GM23248 (cell line): ENCODE measurements at regions not wholly inside any gene's neighbourhood (a gene's known extent, or its start where the extent isn't known, plus 50 kb on each side); places are given as distances from the start of the nearest gene placed in this dataset.

Experiments
- DNase-seq: peaks from one replicate; pipeline ENCODE4 v3.0.0-alpha.2; 2015
- H2AFZ ChIP-seq: fragments of 200-600 bp; sonication (generic); 2 replicates; pipeline ENCODE4 v1.6.1; 2016; ENCODE audit warnings: antibody characterized with exemption
- H3F3A ChIP-seq: fragments of 200-600 bp; sonication (generic); 2 replicates; pipeline ENCODE4 v1.6.1; 2016; ENCODE audit warnings: mild to moderate bottlenecking, antibody characterized with exemption, mixed run types; ENCODE audit not compliant: insufficient read depth
- H3K27ac ChIP-seq: fragments of 200-600 bp; sonication (generic); 2 replicates; pipeline ENCODE4 v1.5.1; 2016; ENCODE audit warnings: mild to moderate bottlenecking
- H3K27me3 ChIP-seq: fragments of 200-600 bp; sonication (generic); replicated peaks from 2 replicates; pipeline ENCODE4 v1.6.1; 2016; ENCODE audit warnings: mild to moderate bottlenecking; ENCODE audit not compliant: insufficient read depth
- H3K36me3 ChIP-seq: fragments of 200-600 bp; sonication (generic); 2 replicates; pipeline ENCODE4 v1.6.1; 2016; ENCODE audit warnings: low read depth, mild to moderate bottlenecking
- H3K4me1 ChIP-seq: fragments of 200-600 bp; sonication (generic); 2 replicates; pipeline ENCODE4 v1.6.1; 2016; ENCODE audit warnings: mild to moderate bottlenecking; ENCODE audit not compliant: insufficient read depth
- H3K4me2 ChIP-seq: fragments of 200-600 bp; sonication (generic); one replicate; pipeline ENCODE4 v1.6.1; 2016; ENCODE audit warnings: mild to moderate bottlenecking; ENCODE audit not compliant: unreplicated experiment
- H3K4me3 ChIP-seq: fragments of 200-600 bp; sonication (generic); 2 replicates; pipeline ENCODE4 v1.5.1; 2016; ENCODE audit warnings: mild to moderate bottlenecking
- H3K79me2 ChIP-seq: fragments of 200-600 bp; sonication (generic); 2 replicates; pipeline ENCODE4 v1.6.1; 2016; ENCODE audit warnings: mild to moderate bottlenecking; ENCODE audit not compliant: insufficient read depth
- H3K9ac ChIP-seq: fragments of 200-600 bp; sonication (generic); 2 replicates; pipeline ENCODE4 v1.6.1; 2016; ENCODE audit warnings: mild to moderate bottlenecking
- H3K9me2 ChIP-seq: fragments of 200-600 bp; sonication (generic); 2 replicates; pipeline ENCODE4 v1.6.1; 2016; ENCODE audit warnings: mixed run types, mild to moderate bottlenecking, moderate library complexity; ENCODE audit not compliant: insufficient read depth
- H3K9me3 ChIP-seq: fragments of 200-600 bp; sonication (generic); one replicate; pipeline ENCODE4 v1.6.1; 2017; ENCODE audit warnings: low read depth
- H4K20me1 ChIP-seq: fragments of 200-600 bp; sonication (generic); 2 replicates; pipeline ENCODE4 v1.6.0; 2016; ENCODE audit not compliant: insufficient read depth
- EZH2 ChIP-seq: fragments of 200-600 bp; sonication (generic); IDR thresholded peaks from 2 replicates; pipeline ENCODE4 v1.6.1; 2018; ENCODE audit warnings: antibody characterized with exemption, mild to moderate bottlenecking; ENCODE audit not compliant: insufficient read depth, poor library complexity, severe bottlenecking
- EZH2phosphoT487 ChIP-seq: fragments of 200-600 bp; sonication (generic); IDR thresholded peaks from 2 replicates; pipeline ENCODE4 v1.6.1; 2018; ENCODE audit warnings: antibody characterized with exemption, moderate library complexity, mild to moderate bottlenecking, low read depth; ENCODE audit not compliant: insufficient read depth
- WGBS, 2 experiments: methylation state at CpG; one replicate each; pipeline ENCODE4 v1.1.6; 2015 to 2017; ENCODE audit warnings: low lambda C conversion rate in 2 of 2, low coverage in 1 of 2; ENCODE audit errors: missing lambda C conversion rate in 2 of 2; 5-methylcytosine and 5-hydroxymethylcytosine counted together
- in situ Hi-C: fragments of 300-500 bp; cut with MboI; formaldehyde crosslinking; loops from 2 replicates; pipeline ENCODE4 v1.15.0; 2020

GRCh38 chr2:156221703-156222102, 110.8 kb downstream of the NR4A2 start:
- Histone ChIP-seq H2AFZ (no peak overlapping the region), H3K4me2 (no peak overlapping the region), H3K27ac (no peak overlapping the region), H3K27me3 (no peaks in the 10 kb centered on the region), H3K4me1 (no peaks in the 10 kb centered on the region), H3K9me2 (no peaks in the 10 kb centered on the region), H3K9ac (no peak overlapping the region), H3K79me2 (no peaks in the 10 kb centered on the region), H3K36me3 (no peaks in the 10 kb centered on the region), H3K4me3 (no peak overlapping the region), H3K9me3 (no peaks in the 10 kb centered on the region), H4K20me1 (no peaks in the 10 kb centered on the region), H3F3A (no peaks in the 10 kb centered on the region)
- DNase-seq: no peak
- in situ Hi-C loops: no loop called here
- TF ChIP-seq EZH2 (no peak), EZH2phosphoT487 (no peak)
- WGBS, 2 experiments: 24 to 29% methylated on average over 2 of the region's 2 CpGs

- no peak overlapping the region for H3K27ac ChIP-seq
- WGBS, 2 experiments: 28 to 29% methylated on average over 4 of the region's 4 CpGs
- no peaks in the 10 kb centered on the region for H4K20me1 ChIP-seq
- no peaks in the 10 kb centered on the region for H3K27me3 ChIP-seq
- no peak overlapping the region for H3K9ac ChIP-seq
- no peak for DNase-seq
- TF ChIP-seq EZH2phosphoT487 (no peak), EZH2 (no peak)
- H3F3A ChIP-seq: no peaks in the 10 kb centered on the region
- H3K4me1 ChIP-seq: no peaks in the 10 kb centered on the region
- no peak overlapping the region for H3K4me3 ChIP-seq
- H3K36me3 ChIP-seq: no peaks in the 10 kb centered on the region
- in situ Hi-C loops: no loop called here
- H2AFZ ChIP-seq: no peak overlapping the region
- H3K79me2 ChIP-seq: no peaks in the 10 kb centered on the region
- no peaks in the 10 kb centered on the region for H3K9me3 ChIP-seq
- H3K4me2 ChIP-seq: no peak overlapping the region
- H3K9me2 ChIP-seq: no peaks in the 10 kb centered on the region
These were observed 112.9 kb downstream of the NR4A2 start for GRCh38 chr2:156219491-156220100.

- TF ChIP-seq EZH2phosphoT487 (no peak), EZH2 (no peak)
These were observed 116.9 kb downstream of the NR4A2 start for GRCh38 chr2:156215656-156216055.

GRCh38 chr2:156211318-156211717, 121.2 kb downstream of the NR4A2 start:
- TF ChIP-seq EZH2 (no peak), EZH2phosphoT487 (no peak)
- Histone ChIP-seq H3K4me2 (no peak overlapping the region), H3K27ac (no peak overlapping the region), H3K36me3 (no peaks in the 10 kb centered on the region), H3K9ac (no peak overlapping the region), H2AFZ (no peak overlapping the region), H4K20me1 (no peaks in the 10 kb centered on the region), H3K9me3 (no peaks in the 10 kb centered on the region), H3K4me3 (no peak overlapping the region), H3K9me2 (no peaks in the 10 kb centered on the region), H3F3A (no peaks in the 10 kb centered on the region), H3K79me2 (no peaks in the 10 kb centered on the region), H3K27me3 (no peaks in the 10 kb centered on the region), H3K4me1 (no peaks in the 10 kb centered on the region)
- in situ Hi-C loops: no loop called here
- DNase-seq: no peak

More at GRCh38 chr2:156215656-156216055, 116.9 kb downstream of the NR4A2 start:
- 3 to 4% methylated on average over 2 of the region's 2 CpGs for WGBS, 2 experiments
- in situ Hi-C loops: no loop called here
- Histone ChIP-seq H3K9me2 (no peaks in the 10 kb centered on the region), H3K4me3 (no peak overlapping the region), H3K9me3 (no peaks in the 10 kb centered on the region), H3F3A (no peaks in the 10 kb centered on the region), H3K79me2 (no peaks in the 10 kb centered on the region), H4K20me1 (no peaks in the 10 kb centered on the region), H3K27me3 (no peaks in the 10 kb centered on the region), H2AFZ (no peak overlapping the region), H3K9ac (no peak overlapping the region), H3K36me3 (no peaks in the 10 kb centered on the region), H3K4me1 (no peaks in the 10 kb centered on the region), H3K27ac (no peak overlapping the region), H3K4me2 (no peak overlapping the region)
- DNase-seq: no peak

GRCh38 chr2:156206355-156206754, 126.2 kb downstream of the NR4A2 start:
- no peak for TF ChIP-seq EZH2
- no peak for TF ChIP-seq EZH2phosphoT487
- H3K4me1 ChIP-seq: no peaks in the 10 kb centered on the region
- no peaks in the 10 kb centered on the region for H3K36me3 ChIP-seq
- in situ Hi-C loops: no loop called here
- no peak overlapping the region for H3K9ac ChIP-seq
- no peaks in the 10 kb centered on the region for H3K9me3 ChIP-seq
- no peaks in the 10 kb centered on the region for H4K20me1 ChIP-seq
- no peaks in the 10 kb centered on the region for H3K27me3 ChIP-seq
- no peak overlapping the region for H3K4me3 ChIP-seq
- 13 to 14% methylated on average over 2 of the region's 2 CpGs for WGBS, 2 experiments
- H2AFZ ChIP-seq: no peak overlapping the region
- no peak overlapping the region for H3K27ac ChIP-seq
- H3K79me2 ChIP-seq: no peaks in the 10 kb centered on the region
- H3F3A ChIP-seq: no peaks in the 10 kb centered on the region
- no peak overlapping the region for H3K4me2 ChIP-seq
- no peaks in the 10 kb centered on the region for H3K9me2 ChIP-seq
- DNase-seq: no peak
